OCI-LY3 (cell line): ENCODE measurements at regions not wholly inside any gene's neighbourhood (a gene's known extent, or its start where the extent isn't known, plus 50 kb on each side); places are given as distances from the start of the nearest gene placed in this dataset.

Experiments used
- H2AFZ ChIP-seq: fragments of 200-600, 300-600 bp; shearing (Covaris generic); 2 replicates; pipeline ENCODE4 v1.6.0; 2014; ENCODE audit warnings: antibody characterized with exemption, low read depth, low read length
- H3K27ac ChIP-seq: fragments of 200-600, 300-600 bp; sonication (generic); 2 replicates; pipeline ENCODE4 v1.5.1; 2014; ENCODE audit warnings: mild to moderate bottlenecking, low read length, moderate library complexity, mixed read lengths
- H3K27me3 ChIP-seq: fragments of 200-600, 300-600 bp; sonication (generic); 2 replicates; pipeline ENCODE4 v1.6.1; 2014; ENCODE audit warnings: low read depth, low read length, mixed read lengths
- H3K36me3 ChIP-seq: fragments of 200-600, 300-600 bp; sonication (generic); replicated peaks from 2 replicates; pipeline ENCODE3; 2014; ENCODE audit warnings: low read depth, low read length, mixed read lengths
- H3K4me1 ChIP-seq: fragments of 300-600, 200-600 bp; sonication (generic); 2 replicates; pipeline ENCODE4 v1.6.1; 2014; ENCODE audit warnings: low read length, mixed read lengths
- H3K4me2 ChIP-seq: fragments of 200-600, 300-600 bp; sonication (generic); 2 replicates; pipeline ENCODE4 v1.6.1; 2014; ENCODE audit warnings: low read length, mixed read lengths
- H3K4me3 ChIP-seq: fragments of 300-600, 200-600 bp; sonication (generic); 2 replicates; pipeline ENCODE4 v1.5.1; 2014; ENCODE audit warnings: antibody characterized with exemption, mild to moderate bottlenecking, low read length, moderate library complexity
- H3K79me2 ChIP-seq: fragments of 300-600, 200-600 bp; shearing (Covaris generic); 2 replicates; pipeline ENCODE4 v1.6.1; 2014; ENCODE audit warnings: mild to moderate bottlenecking, low read length, mixed read lengths
- H3K9ac ChIP-seq: fragments of 300-600, 200-600 bp; shearing (Covaris generic); 2 replicates; pipeline ENCODE4 v1.6.0; 2014; ENCODE audit warnings: mild to moderate bottlenecking, low read length, moderate library complexity
- H3K9me3 ChIP-seq: fragments of 200-600, 300-600 bp; shearing (Covaris generic); 2 replicates; pipeline ENCODE4 v1.6.1; 2014; ENCODE audit warnings: low read length, mixed read lengths; ENCODE audit not compliant: insufficient read depth
- H4K20me1 ChIP-seq: fragments of 200-600, 300-600 bp; sonication (generic); 2 replicates; pipeline ENCODE4 v1.6.1; 2016; ENCODE audit warnings: low read length, mixed read lengths; ENCODE audit not compliant: insufficient read depth
- EZH2phosphoT487 ChIP-seq: fragments of 200-600 bp; shearing (Covaris generic); IDR thresholded peaks from 2 replicates; pipeline ENCODE4 v1.6.1; 2018; ENCODE audit warnings: antibody characterized with exemption, mixed run types, low read depth
- TF ChIP-seq, protein P1 (sequence below): fragments of 200-600, 300-600 bp; sonication (generic); IDR thresholded peaks from 2 replicates; pipeline ENCODE4 v1.5.1; 2014; ENCODE audit warnings: antibody characterized with exemption, low read length, low read depth

- Histone ChIP-seq H3K27me3 (no peaks in the 10 kb centered on the region), H3K79me2 (no peaks in the 10 kb centered on the region), H3K9ac (no peak overlapping the region), H3K4me3 (no peak overlapping the region), H4K20me1 (no peaks in the 10 kb centered on the region), H2AFZ (no peak overlapping the region), H3K4me2 (no peak overlapping the region), H3K27ac (no peak overlapping the region), H3K9me3 (no peaks in the 10 kb centered on the region), H3K4me1 (no peaks in the 10 kb centered on the region), H3K36me3 (no peaks in the 10 kb centered on the region)
- no peak for TF ChIP-seq EZH2phosphoT487
- TF ChIP-seq, protein P1, sequence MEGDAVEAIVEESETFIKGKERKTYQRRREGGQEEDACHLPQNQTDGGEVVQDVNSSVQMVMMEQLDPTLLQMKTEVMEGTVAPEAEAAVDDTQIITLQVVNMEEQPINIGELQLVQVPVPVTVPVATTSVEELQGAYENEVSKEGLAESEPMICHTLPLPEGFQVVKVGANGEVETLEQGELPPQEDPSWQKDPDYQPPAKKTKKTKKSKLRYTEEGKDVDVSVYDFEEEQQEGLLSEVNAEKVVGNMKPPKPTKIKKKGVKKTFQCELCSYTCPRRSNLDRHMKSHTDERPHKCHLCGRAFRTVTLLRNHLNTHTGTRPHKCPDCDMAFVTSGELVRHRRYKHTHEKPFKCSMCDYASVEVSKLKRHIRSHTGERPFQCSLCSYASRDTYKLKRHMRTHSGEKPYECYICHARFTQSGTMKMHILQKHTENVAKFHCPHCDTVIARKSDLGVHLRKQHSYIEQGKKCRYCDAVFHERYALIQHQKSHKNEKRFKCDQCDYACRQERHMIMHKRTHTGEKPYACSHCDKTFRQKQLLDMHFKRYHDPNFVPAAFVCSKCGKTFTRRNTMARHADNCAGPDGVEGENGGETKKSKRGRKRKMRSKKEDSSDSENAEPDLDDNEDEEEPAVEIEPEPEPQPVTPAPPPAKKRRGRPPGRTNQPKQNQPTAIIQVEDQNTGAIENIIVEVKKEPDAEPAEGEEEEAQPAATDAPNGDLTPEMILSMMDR: no peak
Observed at GRCh38 chr14:27026097-27026496, 428.3 kb upstream of the NOVA1 start.

GRCh38 chr14:27040552-27040951, 442.7 kb upstream of the NOVA1 start:
- Histone ChIP-seq H3K27ac (no peak overlapping the region), H2AFZ (no peak overlapping the region), H3K79me2 (no peaks in the 10 kb centered on the region), H3K4me2 (no peak overlapping the region), H3K4me3 (no peak overlapping the region), H3K27me3 (no peaks in the 10 kb centered on the region), H3K4me1 (no peaks in the 10 kb centered on the region), H4K20me1 (no peaks in the 10 kb centered on the region), H3K9me3 (no peaks in the 10 kb centered on the region), H3K9ac (no peak overlapping the region), H3K36me3 (no peaks in the 10 kb centered on the region)
- TF ChIP-seq, protein P1: no peak

DNA sequence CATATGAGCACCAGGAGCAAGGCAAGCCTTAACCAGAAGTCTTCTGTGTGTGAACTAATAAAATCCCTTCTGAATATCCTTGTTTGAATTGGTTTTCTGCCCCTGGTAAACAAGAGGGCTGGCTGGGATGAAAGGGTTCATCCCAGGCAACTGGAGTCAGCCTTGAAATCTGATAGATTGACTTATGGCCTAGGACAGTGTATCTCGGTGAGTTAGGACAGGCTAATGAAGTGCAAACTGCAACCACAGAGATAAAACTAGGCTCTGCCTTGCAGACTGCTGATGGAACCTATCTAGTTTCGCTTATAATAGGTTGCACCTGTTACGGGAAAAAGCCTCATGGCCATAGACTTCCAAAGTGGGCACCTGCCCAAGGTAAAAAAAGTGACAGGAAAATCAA, 451.9 kb upstream of the NOVA1 start:
- H3K9me3 ChIP-seq: no peaks in the 10 kb centered on the region
- no peak overlapping the region for H3K9ac ChIP-seq

DNA sequence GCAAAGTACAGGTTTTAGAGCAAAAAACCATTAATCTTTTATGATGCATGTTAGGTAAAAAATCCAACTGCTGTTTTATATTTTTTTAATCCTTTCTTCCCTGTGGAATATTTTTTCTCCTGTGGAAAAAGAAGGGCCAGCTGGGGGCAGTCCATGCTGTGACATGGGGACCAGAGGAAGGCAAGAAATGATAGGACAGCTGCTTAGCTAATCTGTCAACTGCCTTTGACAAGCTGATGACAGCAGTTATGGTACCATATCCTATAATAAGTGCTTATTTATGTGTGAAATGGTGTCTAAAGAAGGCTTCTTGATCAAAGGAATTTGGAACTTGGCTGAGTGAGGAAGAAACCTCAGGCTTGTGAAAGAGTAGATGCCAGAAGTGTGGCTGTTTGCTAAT, 452.4 kb upstream of the NOVA1 start:
- H3K79me2 ChIP-seq: no peaks in the 10 kb centered on the region
- TF ChIP-seq, protein P1: no peak
- TF ChIP-seq EZH2phosphoT487: no peak
- H2AFZ ChIP-seq: no peak overlapping the region
- no peaks in the 10 kb centered on the region for H3K27me3 ChIP-seq
- H3K4me1 ChIP-seq: no peaks in the 10 kb centered on the region
- no peak overlapping the region for H3K4me3 ChIP-seq
- no peak overlapping the region for H3K9ac ChIP-seq
- no peaks in the 10 kb centered on the region for H3K9me3 ChIP-seq
- no peak overlapping the region for H3K4me2 ChIP-seq
- no peaks in the 10 kb centered on the region for H3K36me3 ChIP-seq
- no peak overlapping the region for H3K27ac ChIP-seq
- no peaks in the 10 kb centered on the region for H4K20me1 ChIP-seq

More for the DNA sequence above, 451.9 kb upstream of the NOVA1 start:
- Histone ChIP-seq H3K36me3 (no peaks in the 10 kb centered on the region), H3K4me1 (no peaks in the 10 kb centered on the region), H3K79me2 (no peaks in the 10 kb centered on the region), H3K4me3 (no peak overlapping the region), H3K27me3 (no peaks in the 10 kb centered on the region), H2AFZ (no peak overlapping the region), H4K20me1 (no peaks in the 10 kb centered on the region), H3K27ac (no peak overlapping the region), H3K4me2 (no peak overlapping the region)
- TF ChIP-seq EZH2phosphoT487: no peak
- TF ChIP-seq, protein P1: no peak
